Amniotic epithelial cell (primary cell): ENCODE measurements at regions not wholly inside any gene's neighbourhood (a gene's known extent, or its start where the extent isn't known, plus 50 kb on each side); places are given as distances from the start of the nearest gene placed in this dataset.

Experiments used
- DNase-seq: peaks from one replicate; pipeline ENCODE4 v3.0.0-alpha.2; 2010; ENCODE audit warnings: low read depth

DNA sequence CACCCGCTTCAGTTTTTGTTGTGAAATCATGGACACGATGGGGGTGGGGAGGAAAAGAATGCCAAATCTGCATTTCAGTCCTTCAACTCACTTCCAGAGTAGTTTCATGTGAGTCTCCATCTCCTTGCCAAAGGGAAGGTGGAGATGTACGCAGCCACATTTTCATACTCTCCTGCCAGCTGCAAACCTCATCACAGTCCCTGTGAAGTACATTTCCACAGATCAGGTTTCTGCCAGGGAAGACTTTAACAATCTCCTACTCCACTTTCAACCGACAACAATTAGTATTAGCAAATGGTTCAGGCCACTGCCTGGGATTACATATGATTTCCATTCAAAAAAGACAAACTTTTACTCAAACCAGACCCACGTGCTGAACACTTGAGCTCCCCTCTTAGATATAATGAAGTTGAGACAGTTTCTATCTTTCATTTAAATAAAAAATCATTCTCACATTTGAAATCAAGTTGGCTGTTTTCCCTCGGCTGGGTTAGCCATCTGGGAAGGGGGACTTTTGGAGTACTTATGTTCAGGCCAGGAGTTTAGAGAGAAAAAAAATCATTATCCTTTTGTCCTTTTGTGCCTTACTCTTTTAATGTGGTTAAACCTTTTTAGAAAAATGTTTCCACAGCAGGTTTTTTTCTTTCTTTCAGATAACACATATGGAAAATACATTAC, 51.0 kb upstream of the CEP162 start:
- no peak for DNase-seq
